ENCODE measurements at regions not wholly inside any gene's neighbourhood (a gene's known extent, or its start where the extent isn't known, plus 50 kb on each side); places are given as distances from the start of the nearest gene placed in this dataset.

DNA sequence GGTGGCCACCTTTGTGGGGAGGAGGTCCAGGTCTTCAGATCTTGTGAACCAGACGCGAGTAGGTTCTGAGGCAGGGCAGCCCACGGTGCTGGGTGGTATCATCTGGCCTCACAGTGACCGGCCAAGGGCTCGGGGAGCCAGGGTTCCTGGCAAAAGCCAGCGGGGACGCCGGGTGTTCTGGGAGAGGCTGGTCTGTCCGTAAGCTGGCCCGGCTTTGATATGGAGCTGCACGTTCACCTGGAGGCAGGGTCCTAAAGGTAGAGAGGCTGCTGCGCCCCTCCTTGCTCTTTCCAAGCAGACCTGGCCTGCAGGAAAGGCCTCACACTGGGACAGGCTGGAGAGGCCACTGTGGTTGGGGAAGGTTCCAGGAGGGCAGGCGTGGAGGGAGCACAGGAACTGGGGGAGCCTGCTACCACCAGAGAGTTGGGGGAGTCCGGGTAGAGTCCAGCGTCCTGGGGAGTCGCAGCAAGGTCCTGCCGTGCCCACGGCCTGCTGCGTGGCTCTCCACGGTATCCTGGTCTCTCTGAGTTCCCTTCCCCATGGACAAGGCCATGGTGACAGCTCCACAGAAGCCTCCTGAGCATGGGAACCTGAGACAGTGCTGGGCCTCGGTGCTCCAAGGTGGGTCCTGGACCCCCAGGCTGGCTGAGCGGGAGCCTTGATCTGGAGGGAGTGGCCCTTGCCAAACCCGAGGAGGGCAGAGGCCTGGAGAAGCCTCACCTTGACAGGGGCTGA lies 452.4 kb upstream of the B3GAT1 start:
- H3K4me3 ChIP-seq, result no peak overlapping the region
- H3K27me3 ChIP-seq, result peaks cover 0 to 4% (median 0%) of the 10 kb centered on the region in 3 donors
- in situ Hi-C loops (cut with MboI; ENCODE audit: low sequenced_read_pairs in 4 of 4) (no loop called here), intact Hi-C loops (cut with DNase I; ENCODE audit: low total_unique reads) (no loop called here)
- DNase-seq (no peak), ATAC-seq (no peak)
- no peak overlapping the region for H3K27ac ChIP-seq
- no peaks in the 10 kb centered on the region for H3K4me1 ChIP-seq
- no peaks in the 10 kb centered on the region for H3K9me3 ChIP-seq
- no peaks in the 10 kb centered on the region for H3K36me3 ChIP-seq
- no peak for TF ChIP-seq POLR2A (IDR thresholded peaks at IDR 0.05)
- TF ChIP-seq, protein P1, sequence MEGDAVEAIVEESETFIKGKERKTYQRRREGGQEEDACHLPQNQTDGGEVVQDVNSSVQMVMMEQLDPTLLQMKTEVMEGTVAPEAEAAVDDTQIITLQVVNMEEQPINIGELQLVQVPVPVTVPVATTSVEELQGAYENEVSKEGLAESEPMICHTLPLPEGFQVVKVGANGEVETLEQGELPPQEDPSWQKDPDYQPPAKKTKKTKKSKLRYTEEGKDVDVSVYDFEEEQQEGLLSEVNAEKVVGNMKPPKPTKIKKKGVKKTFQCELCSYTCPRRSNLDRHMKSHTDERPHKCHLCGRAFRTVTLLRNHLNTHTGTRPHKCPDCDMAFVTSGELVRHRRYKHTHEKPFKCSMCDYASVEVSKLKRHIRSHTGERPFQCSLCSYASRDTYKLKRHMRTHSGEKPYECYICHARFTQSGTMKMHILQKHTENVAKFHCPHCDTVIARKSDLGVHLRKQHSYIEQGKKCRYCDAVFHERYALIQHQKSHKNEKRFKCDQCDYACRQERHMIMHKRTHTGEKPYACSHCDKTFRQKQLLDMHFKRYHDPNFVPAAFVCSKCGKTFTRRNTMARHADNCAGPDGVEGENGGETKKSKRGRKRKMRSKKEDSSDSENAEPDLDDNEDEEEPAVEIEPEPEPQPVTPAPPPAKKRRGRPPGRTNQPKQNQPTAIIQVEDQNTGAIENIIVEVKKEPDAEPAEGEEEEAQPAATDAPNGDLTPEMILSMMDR (IDR thresholded peaks at IDR 0.05 in 4 of 5, conservative IDR thresholded peaks at IDR 0.05 in 1 of 5), result no peak

DNA sequence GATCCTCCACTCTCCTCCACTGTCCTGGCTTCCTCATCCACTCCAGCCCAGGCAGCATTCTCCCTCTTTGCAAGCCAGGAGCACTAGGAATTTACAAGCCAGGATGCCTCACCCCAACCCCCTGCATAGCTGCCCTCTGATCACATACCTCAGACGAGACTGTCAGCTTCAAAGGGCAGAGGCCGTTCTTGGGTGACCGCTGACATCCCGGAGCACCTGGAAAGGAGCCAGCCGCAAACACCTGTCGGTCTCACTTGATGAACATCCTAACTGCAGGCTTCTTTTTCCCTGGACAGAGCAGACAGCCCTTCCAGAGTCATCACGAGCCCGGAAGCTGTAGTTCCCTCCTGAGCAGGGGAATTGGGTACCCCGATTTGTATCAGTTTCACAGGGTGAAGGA lies 451.3 kb upstream of the B3GAT1 start:
- no peaks in the 10 kb centered on the region for H3K9me3 ChIP-seq
- DNase-seq, result no peak
- H3K36me3 ChIP-seq, result no peaks in the 10 kb centered on the region
- peaks cover 0 to 4% (median 0%) of the 10 kb centered on the region in 3 donors for H3K27me3 ChIP-seq
- H3K4me1 ChIP-seq, result no peaks in the 10 kb centered on the region
- H3K27ac ChIP-seq, result no peak overlapping the region
- intact Hi-C loops (cut with DNase I; ENCODE audit: low total_unique reads), result no loop called here
- no peak overlapping the region for H3K4me3 ChIP-seq
- no peak for TF ChIP-seq POLR2A (IDR thresholded peaks at IDR 0.05)
- TF ChIP-seq, protein P1 (IDR thresholded peaks at IDR 0.05 in 4 of 5, conservative IDR thresholded peaks at IDR 0.05 in 1 of 5), result no peak
- no peak for ATAC-seq
- in situ Hi-C loops (cut with MboI; ENCODE audit: low sequenced_read_pairs in 4 of 4), result no loop called here

DNA sequence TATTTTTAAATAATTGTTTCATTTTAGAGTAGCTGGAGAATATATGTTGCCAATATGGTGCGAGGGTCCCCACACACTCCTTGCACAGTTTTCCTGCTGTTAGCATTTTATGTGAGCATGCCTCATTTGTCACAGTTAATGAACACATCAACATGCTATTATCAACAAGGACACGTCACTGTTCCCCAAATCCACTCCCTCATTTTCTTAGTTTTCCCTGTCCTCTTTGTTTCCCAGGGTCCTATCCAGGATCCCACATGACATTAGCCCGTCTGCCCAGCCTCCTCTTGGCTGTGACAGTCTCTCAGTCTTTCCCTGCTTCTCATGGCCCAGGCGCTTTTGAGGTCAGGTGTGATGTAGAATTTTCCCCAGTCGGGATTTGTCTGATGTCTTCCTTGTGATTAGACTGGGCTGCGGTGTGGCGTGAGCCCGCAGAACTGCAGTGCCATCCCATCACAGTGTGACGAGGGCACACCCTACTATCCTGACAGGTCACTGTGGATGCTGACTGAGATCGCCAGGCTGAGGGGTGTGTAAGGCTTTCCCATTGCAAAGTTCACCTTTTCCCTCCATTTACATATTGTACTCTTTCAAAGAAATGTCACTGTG lies 450.6 kb upstream of the B3GAT1 start:
- Histone ChIP-seq H3K36me3 (no peaks in the 10 kb centered on the region), H3K4me1 (no peaks in the 10 kb centered on the region), H3K9me3 (no peaks in the 10 kb centered on the region), H3K4me3 (no peak overlapping the region), H3K27me3 (peaks cover 0 to 4% (median 0%) of the 10 kb centered on the region in 3 donors), H3K27ac (no peak overlapping the region)
- ATAC-seq (no peak), DNase-seq (no peak)
- in situ Hi-C loops (cut with MboI; ENCODE audit: low sequenced_read_pairs in 4 of 4), result no loop called here
- TF ChIP-seq, protein P1 (IDR thresholded peaks at IDR 0.05 in 4 of 5, conservative IDR thresholded peaks at IDR 0.05 in 1 of 5), result no peak
- TF ChIP-seq POLR2A (IDR thresholded peaks at IDR 0.05), result no peak
- intact Hi-C loops (cut with DNase I; ENCODE audit: low total_unique reads), result no loop called here

DNA sequence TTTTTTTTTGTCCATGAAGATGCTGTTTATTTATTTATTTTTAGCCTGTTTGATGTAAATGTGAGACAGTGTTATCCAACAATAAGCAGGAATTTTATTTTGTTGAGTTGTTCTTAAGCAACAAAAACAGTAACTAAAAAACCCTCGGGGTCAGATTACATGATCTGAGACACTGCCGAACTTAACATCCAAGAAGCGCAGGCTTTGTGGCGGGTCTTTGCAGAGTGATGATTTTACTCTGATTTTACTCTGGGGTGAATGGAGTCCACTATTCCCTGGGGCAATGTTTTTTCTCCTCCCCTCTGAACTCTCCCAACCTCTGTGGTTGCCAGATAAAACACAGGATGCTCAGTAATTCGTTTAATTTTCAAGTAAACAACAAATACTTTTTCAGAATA lies 450.1 kb upstream of the B3GAT1 start:
- intact Hi-C loops (cut with DNase I; ENCODE audit: low total_unique reads) (no loop called here), in situ Hi-C loops (cut with MboI; ENCODE audit: low sequenced_read_pairs in 4 of 4) (no loop called here)
- TF ChIP-seq, protein P1 (IDR thresholded peaks at IDR 0.05 in 4 of 5, conservative IDR thresholded peaks at IDR 0.05 in 1 of 5), result no peak
- no peak for TF ChIP-seq POLR2A (IDR thresholded peaks at IDR 0.05)

More for the DNA sequence above, 450.1 kb upstream of the B3GAT1 start:
- DNase-seq, result no peak
- no peak for ATAC-seq
- Histone ChIP-seq H3K9me3 (no peaks in the 10 kb centered on the region), H3K27me3 (peaks cover 0 to 4% (median 0%) of the 10 kb centered on the region in 3 donors), H3K4me3 (no peak overlapping the region), H3K36me3 (no peaks in the 10 kb centered on the region), H3K4me1 (no peaks in the 10 kb centered on the region), H3K27ac (no peak overlapping the region)
